ENCODE measurements at regions not wholly inside any gene's neighbourhood (a gene's known extent, or its start where the extent isn't known, plus 50 kb on each side); places are given as distances from the start of the nearest gene placed in this dataset.

- H3K9me3 ChIP-seq (replicated peaks; ENCODE audit: control insufficient read depth, insufficient read depth, low read depth, low read length): no peaks in the 10 kb centered on the region
- no TSS peak for BruUV-seq (replicated peaks)
- in situ Hi-C loops (cut with MboI): no loop called here
- no peak overlapping the region for H3K4me3 ChIP-seq
- H2AFZ ChIP-seq (ENCODE audit: low read depth, low read length): no peak overlapping the region
- H3K36me3 ChIP-seq (ENCODE audit: control insufficient read depth, insufficient read depth, low read length): no peaks in the 10 kb centered on the region
- H4K20me1 ChIP-seq (replicated peaks; ENCODE audit: control insufficient read depth, insufficient read depth, low read length): no peaks in the 10 kb centered on the region
- no peaks in the 10 kb centered on the region for H3K9me1 ChIP-seq (ENCODE audit: control insufficient read depth, insufficient read depth, low read length)
- no peak for FAIRE-seq
- H3K4me1 ChIP-seq (replicated peaks in 1 of 2; ENCODE audit: control insufficient read depth in 2 of 2, insufficient read depth in 2 of 2, low read length in 2 of 2): no peaks in the 10 kb centered on the region
- no peaks in the 10 kb centered on the region for H3K27me3 ChIP-seq (ENCODE audit: control insufficient read depth in 2 of 2, insufficient read depth in 2 of 2, low read length in 2 of 2)
- no peak for DNase-seq (ENCODE audit: extremely low read depth in 1 of 4, low spot score in 3 of 4)
- intact Hi-C loops (cut with micrococcal nuclease): no loop called here
- no peaks in the 10 kb centered on the region for H3K79me2 ChIP-seq (ENCODE audit: control insufficient read depth, insufficient read depth, low read length)
- H3K9ac ChIP-seq (ENCODE audit: insufficient read depth in 1 of 2, low read depth in 2 of 2, low read length in 2 of 2): no peak overlapping the region
- no peak for TF ChIP-seq HDAC1 (IDR thresholded peaks at IDR 0.05)
- peak; percentile 60; the same call in 1 of the 2 replicates for TF ChIP-seq ZNF274 (IDR thresholded peaks at IDR 0.05; ENCODE audit: borderline replicate concordance, low read depth, low read length)
- WGBS (ENCODE audit: insufficient coverage, low coverage, missing lambda C conversion rate): 3% methylated on average over 2 of the region's 2 CpGs
- no peak for ATAC-seq
- H3K4me2 ChIP-seq (ENCODE audit: insufficient read depth, low read length): no peak overlapping the region
- CTCF ChIA-PET (ENCODE audit: low intra/inter-chr PET ratio): no interaction called here
- H3K27ac ChIP-seq (ENCODE audit: extremely low read depth, low read depth, low read length): no peak overlapping the region
- POLR2A ChIA-PET: no interaction called here
Measured at GRCh38 chr3:26350853-26351252, 271.7 kb upstream of the LRRC3B start.

- H3K36me3 ChIP-seq (ENCODE audit: control insufficient read depth, insufficient read depth, low read length): no peaks in the 10 kb centered on the region
- H3K79me2 ChIP-seq (ENCODE audit: control insufficient read depth, insufficient read depth, low read length): no peaks in the 10 kb centered on the region
- H3K9me3 ChIP-seq (replicated peaks; ENCODE audit: control insufficient read depth, insufficient read depth, low read depth, low read length): no peaks in the 10 kb centered on the region; the same call in 1 of the 2 replicates
- H4K20me1 ChIP-seq (replicated peaks; ENCODE audit: control insufficient read depth, insufficient read depth, low read length): no peaks in the 10 kb centered on the region
- H3K4me2 ChIP-seq (ENCODE audit: insufficient read depth, low read length): no peak overlapping the region
- no peak overlapping the region for H2AFZ ChIP-seq (ENCODE audit: low read depth, low read length)
- in situ Hi-C loops (cut with MboI): no loop called here
- H3K4me3 ChIP-seq: no peak overlapping the region
- H3K27ac ChIP-seq (ENCODE audit: extremely low read depth, low read depth, low read length): no peak overlapping the region
- no peaks in the 10 kb centered on the region for H3K9me1 ChIP-seq (ENCODE audit: control insufficient read depth, insufficient read depth, low read length)
- intact Hi-C loops (cut with micrococcal nuclease): no loop called here
- no peak for ATAC-seq
- CTCF ChIA-PET (ENCODE audit: low intra/inter-chr PET ratio): no interaction called here
- no TSS peak for BruUV-seq (replicated peaks)
- H3K27me3 ChIP-seq (ENCODE audit: control insufficient read depth in 2 of 2, insufficient read depth in 2 of 2, low read length in 2 of 2): no peaks in the 10 kb centered on the region
- POLR2A ChIA-PET: no interaction called here
- H3K4me1 ChIP-seq (replicated peaks in 1 of 2; ENCODE audit: control insufficient read depth in 2 of 2, insufficient read depth in 2 of 2, low read length in 2 of 2): no peaks in the 10 kb centered on the region
- DNase-seq (ENCODE audit: extremely low read depth in 1 of 4, low spot score in 3 of 4): no peak
- FAIRE-seq: no peak
- H3K9ac ChIP-seq (ENCODE audit: insufficient read depth in 1 of 2, low read depth in 2 of 2, low read length in 2 of 2): no peak overlapping the region
- TF ChIP-seq E4F1 (CRISPR knock-in tag; IDR thresholded peaks at IDR 0.05; ENCODE audit: borderline replicate concordance) (no peak), ARID1B (IDR thresholded peaks at IDR 0.05) (no peak), GABPB2 (CRISPR knock-in tag; conservative IDR thresholded peaks at IDR 0.05) (no peak), ZSCAN29 (IDR thresholded peaks at IDR 0.05) (no peak), TEAD2 (tag; IDR thresholded peaks at IDR 0.05) (no peak), ZBTB9 (CRISPR knock-in tag; IDR thresholded peaks at IDR 0.05) (no peak), GMEB1 (CRISPR knock-in tag; IDR thresholded peaks at IDR 0.05) (no peak), ELF1 (tag; IDR thresholded peaks at IDR 0.05) (no peak), CREB1 (IDR thresholded peaks at IDR 0.05) (no peak), CREB1 (CRISPR knock-in tag; IDR thresholded peaks at IDR 0.05) (no peak), DNMT1 (IDR thresholded peaks at IDR 0.05) (no peak), NFE2 (IDR thresholded peaks at IDR 0.05; ENCODE audit: low read depth) (no peak), MCM5 (IDR thresholded peaks at IDR 0.05; ENCODE audit: low read depth) (no peak)
Measured at GRCh38 chr3:26353097-26353496, 269.5 kb upstream of the LRRC3B start.

Measured in K562 (cell line).